ENCODE measurements at regions not wholly inside any gene's neighbourhood (a gene's known extent, or its start where the extent isn't known, plus 50 kb on each side); places are given as distances from the start of the nearest gene placed in this dataset.

GRCh38 chr17:72429066-72429638, 308.3 kb downstream of the SOX9 start:
- H3K4me3 ChIP-seq, result no peak overlapping the region
- no peak overlapping the region for H3K27ac ChIP-seq

- no peak overlapping the region for H3K27ac ChIP-seq
- H3K4me3 ChIP-seq, result no peak overlapping the region
These were observed 310.0 kb downstream of the SOX9 start for GRCh38 chr17:72430611-72431432.

- Histone ChIP-seq H3K27ac (peak overlapping the region in 4 of 21 experiments; percentile 13 to 37 (median 32)), H3K4me3 (no peak overlapping the region)
These were observed 311.4 kb downstream of the SOX9 start for GRCh38 chr17:72432143-72432621.

GRCh38 chr17:72432881-72433280, 312.1 kb downstream of the SOX9 start:
- H3K4me3 ChIP-seq, result no peak overlapping the region
- no peak overlapping the region for H3K27ac ChIP-seq

GRCh38 chr17:72433797-72434196, 313.0 kb downstream of the SOX9 start:
- no peak overlapping the region for H3K4me3 ChIP-seq
- no peak overlapping the region for H3K27ac ChIP-seq

DNA sequence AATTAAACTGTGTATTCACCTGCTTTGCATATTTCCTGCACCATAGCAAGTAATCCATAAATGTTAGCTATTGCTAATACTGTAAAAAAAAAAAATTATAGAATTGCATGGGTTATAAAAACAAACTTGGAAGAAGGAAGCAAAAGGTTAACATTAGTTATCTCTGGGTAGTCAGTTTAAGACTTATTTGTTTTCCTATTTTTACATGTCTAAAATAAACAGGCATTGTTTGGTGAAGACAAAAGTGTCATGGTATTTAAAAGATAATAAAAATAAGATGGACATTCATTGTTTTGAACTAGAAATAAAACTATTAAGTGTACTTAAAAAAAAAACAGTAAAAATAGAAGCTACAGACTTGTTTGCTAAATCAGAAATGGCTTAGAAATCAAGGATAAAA, 313.8 kb downstream of the SOX9 start:
- Histone ChIP-seq H3K4me3 (no peak overlapping the region), H3K27ac (no peak overlapping the region)

- Histone ChIP-seq H3K4me3 (no peak overlapping the region), H3K27ac (no peak overlapping the region)
These were observed 314.3 kb downstream of the SOX9 start for GRCh38 chr17:72434991-72435618.

DNA sequence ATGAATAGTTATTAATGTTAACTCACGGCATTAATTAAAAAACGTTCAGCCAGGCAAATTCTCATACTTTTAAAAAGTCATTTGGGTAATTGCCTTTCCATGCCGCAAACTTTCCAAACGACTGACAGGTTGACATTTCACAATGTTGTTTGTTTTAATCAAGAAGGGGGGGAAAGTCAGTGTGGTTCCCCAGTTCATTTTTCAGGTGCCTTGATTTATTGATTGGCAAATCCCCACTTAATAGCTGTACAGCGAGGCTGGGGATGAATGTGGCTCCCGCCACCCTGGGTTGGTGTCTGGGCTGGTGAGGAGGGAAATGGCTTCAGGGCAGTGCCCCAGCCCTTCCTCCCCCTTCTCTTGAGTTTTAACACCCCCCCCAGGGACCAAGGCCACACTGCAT, 318.0 kb downstream of the SOX9 start:
- no peak overlapping the region for H3K27ac ChIP-seq

GRCh38 chr17:72439893-72440502, 319.2 kb downstream of the SOX9 start:
- H3K4me3 ChIP-seq, result no peak overlapping the region
- H3K27ac ChIP-seq, result no peak overlapping the region

More for the DNA sequence above, 318.0 kb downstream of the SOX9 start:
- no peak overlapping the region for H3K4me3 ChIP-seq

- Histone ChIP-seq H3K27ac (no peak overlapping the region), H3K4me3 (no peak overlapping the region)
These were observed 320.1 kb downstream of the SOX9 start for GRCh38 chr17:72440961-72441360.

GRCh38 chr17:72441909-72442308, 321.1 kb downstream of the SOX9 start:
- Histone ChIP-seq H3K27ac (no peak overlapping the region), H3K4me3 (no peak overlapping the region)

DNA sequence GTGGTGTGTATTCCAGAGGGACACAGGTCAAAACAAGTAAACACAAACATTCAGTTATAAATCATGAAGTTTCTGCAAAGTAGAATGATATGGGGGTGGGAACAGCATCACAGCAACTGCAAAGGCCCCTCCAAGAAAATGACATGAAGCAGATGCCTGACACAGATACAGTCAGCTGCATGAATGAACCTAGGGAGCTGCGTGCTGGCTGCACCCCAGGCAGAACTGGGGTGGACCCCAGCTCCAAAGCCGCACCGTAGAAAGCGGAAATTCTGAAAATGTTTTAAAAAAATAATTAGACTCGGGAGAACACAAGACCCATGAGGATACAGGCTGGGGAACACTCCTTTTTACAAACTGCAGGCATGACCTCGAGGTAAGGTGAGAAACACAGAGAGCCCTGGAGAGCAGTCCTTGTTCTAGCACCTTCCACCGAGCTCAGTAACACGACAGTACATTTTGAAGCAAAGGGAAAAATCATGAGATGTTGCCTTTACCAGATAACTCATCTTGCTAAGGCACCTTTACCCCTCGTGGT, 323.8 kb downstream of the SOX9 start:
- no peak overlapping the region for H3K27ac ChIP-seq
- H3K4me3 ChIP-seq, result no peak overlapping the region

GRCh38 chr17:72445055-72445991, 324.5 kb downstream of the SOX9 start:
- Histone ChIP-seq H3K27ac (no peak overlapping the region), H3K4me3 (no peak overlapping the region)

DNA sequence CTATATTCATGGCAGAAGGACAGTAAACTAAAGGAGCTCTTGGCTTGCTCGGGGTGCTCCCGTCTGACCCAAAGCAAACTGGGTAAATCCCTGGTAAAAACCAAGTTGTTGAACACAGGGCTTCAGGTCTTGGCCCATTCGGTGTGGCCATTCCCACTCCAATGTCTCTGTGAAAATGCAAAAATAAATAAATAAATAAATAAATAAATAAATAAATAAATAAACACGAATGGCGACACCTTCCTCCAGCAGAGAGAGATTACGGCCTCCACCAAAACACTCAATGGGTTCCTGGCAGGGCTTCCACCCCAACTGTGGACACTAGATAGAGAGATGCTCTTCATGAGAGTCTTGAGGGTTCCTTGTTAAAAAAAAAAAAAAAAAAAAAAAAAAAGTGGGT, 325.3 kb downstream of the SOX9 start:
- H3K4me3 ChIP-seq, result no peak overlapping the region
- H3K27ac ChIP-seq, result no peak overlapping the region

DNA sequence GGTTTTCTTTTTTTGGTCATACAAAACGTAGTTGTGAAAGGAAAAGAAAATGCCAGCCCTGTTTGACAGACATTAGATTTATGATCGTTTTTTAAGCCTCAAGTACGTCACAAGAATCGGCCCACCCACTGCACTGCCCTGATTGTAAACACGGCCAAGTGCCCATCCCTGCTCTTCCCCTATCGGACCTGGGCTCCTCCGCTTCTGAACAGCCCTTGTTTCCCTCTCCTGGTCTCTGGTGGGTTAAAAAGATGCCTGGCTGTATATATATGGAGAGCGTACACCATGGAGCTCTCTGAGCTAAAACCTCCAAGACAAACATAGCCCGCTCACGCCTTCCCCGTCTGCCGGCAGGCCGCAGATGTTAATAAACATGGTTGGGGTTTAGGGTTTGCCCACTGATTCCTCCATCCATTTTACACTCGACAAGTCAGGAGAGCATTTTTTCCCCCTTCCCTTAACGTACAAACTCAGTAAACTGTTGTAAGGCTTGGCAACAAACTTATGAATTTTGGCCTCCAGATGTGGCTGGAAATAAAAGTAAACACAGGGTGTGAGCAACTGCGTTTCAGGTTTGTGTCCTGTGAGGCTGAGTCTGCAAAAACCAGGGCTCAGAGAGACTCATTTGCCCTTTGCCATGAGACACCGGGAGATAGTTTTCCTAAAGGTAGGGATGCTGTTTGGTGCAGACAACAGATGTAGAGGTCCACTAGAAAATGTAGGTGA, 325.9 kb downstream of the SOX9 start:
- H3K27ac ChIP-seq, result no peak overlapping the region
- no peak overlapping the region for H3K4me3 ChIP-seq

DNA sequence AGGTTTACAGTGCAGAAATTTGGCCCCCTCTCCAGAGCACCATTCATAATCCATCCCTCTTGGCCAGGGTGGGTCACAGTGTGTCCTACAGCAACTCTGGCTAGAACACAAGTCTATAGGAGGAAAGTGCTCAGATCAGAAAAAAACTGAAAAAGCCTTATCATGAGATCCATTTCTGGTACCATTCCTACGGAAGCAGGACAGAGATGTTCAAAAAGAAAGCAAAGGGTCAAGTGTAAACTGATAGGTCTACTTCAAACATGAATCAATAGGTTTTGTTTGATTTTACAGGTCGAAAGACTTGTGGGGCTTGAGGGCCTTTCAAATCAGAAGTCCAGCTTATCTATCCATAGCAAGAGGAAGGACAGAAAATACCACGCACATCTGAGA, 326.4 kb downstream of the SOX9 start:
- Histone ChIP-seq H3K4me3 (no peak overlapping the region), H3K27ac (no peak overlapping the region)

- H3K27ac ChIP-seq, result no peak overlapping the region
- no peak overlapping the region for H3K4me3 ChIP-seq
These were observed 327.2 kb downstream of the SOX9 start for GRCh38 chr17:72448019-72448418.

DNA sequence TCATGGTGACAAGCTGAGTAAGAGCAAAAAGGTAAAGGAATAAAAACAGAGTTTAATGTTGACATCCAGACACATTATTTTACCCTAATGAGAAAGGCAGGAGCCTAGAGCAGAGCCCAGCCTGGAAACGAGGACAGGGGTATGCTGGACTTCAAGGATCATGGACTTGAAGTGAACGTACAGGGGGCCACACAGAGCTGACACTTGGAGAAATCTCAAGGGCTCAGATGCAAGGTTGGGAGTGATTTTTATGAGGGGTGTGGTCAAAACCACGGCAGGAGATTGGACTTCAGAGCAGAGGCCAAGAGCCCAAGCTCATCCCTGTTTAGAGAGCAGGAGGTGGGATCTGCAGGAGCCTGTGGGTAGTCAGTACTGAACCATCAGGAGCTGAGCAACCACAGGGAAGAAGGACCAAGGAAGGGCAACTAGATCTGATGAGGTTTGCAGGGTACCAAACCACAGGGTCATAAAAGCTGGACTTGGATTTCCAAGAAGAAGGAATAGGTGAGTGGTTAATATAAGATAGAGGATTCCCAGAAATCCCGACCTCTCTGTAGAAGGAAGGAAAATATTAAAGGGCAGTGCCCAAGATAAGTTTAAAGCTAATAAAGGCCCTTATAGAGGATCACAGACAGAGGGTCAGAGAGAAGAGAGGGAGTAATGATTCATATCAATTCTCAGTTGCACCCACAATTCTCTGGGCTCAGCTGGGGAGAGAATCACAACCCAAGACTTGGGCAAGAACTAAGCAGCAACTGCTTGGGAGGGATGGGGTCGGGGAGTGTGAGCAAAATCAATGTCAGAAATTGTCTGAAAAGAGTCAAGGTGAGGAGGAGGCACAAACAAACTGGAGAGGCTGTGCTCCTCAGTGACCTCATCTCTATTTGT, 331.7 kb downstream of the SOX9 start:
- Histone ChIP-seq H3K4me3 (no peak overlapping the region), H3K27ac (no peak overlapping the region)
